ENCODE measurements at regions not wholly inside any gene's neighbourhood (a gene's known extent, or its start where the extent isn't known, plus 50 kb on each side); places are given as distances from the start of the nearest gene placed in this dataset.

GRCh38 chr6:66029391-66029790 is 322.4 kb upstream of the EYS start:
- H3K9ac ChIP-seq = no peak overlapping the region
- H3K36me3 ChIP-seq (ENCODE audit: control insufficient read depth, insufficient read depth, low read length) = no peaks in the 10 kb centered on the region
- H3K9me3 ChIP-seq (ENCODE audit: control insufficient read depth, low read length) = no peaks in the 10 kb centered on the region
- no peak overlapping the region for H3K4me3 ChIP-seq (ENCODE audit: low read depth, low read length)
- H3K79me2 ChIP-seq = no peaks in the 10 kb centered on the region
- H3K27me3 ChIP-seq (ENCODE audit: control insufficient read depth, insufficient read depth, low read length) = no peaks in the 10 kb centered on the region
- H3K4me2 ChIP-seq (ENCODE audit: low read length) = no peak overlapping the region
- H3K4me1 ChIP-seq = no peaks in the 10 kb centered on the region
- no peak for TF ChIP-seq CTCF (IDR thresholded peaks at IDR 0.05)
- no peak overlapping the region for H2AFZ ChIP-seq
- H3K27ac ChIP-seq = no peak overlapping the region

- Histone ChIP-seq H2AFZ (no peak overlapping the region), H3K4me1 (no peaks in the 10 kb centered on the region), H3K79me2 (no peaks in the 10 kb centered on the region), H3K4me2 (ENCODE audit: low read length) (no peak overlapping the region), H3K36me3 (ENCODE audit: control insufficient read depth, insufficient read depth, low read length) (no peaks in the 10 kb centered on the region), H3K27ac (no peak overlapping the region), H3K9me3 (ENCODE audit: control insufficient read depth, low read length) (no peaks in the 10 kb centered on the region), H3K27me3 (ENCODE audit: control insufficient read depth, insufficient read depth, low read length) (no peaks in the 10 kb centered on the region), H3K9ac (no peak overlapping the region), H3K4me3 (ENCODE audit: low read depth, low read length) (no peak overlapping the region)
- no peak for TF ChIP-seq CTCF (IDR thresholded peaks at IDR 0.05)
These were observed 292.3 kb upstream of the EYS start for GRCh38 chr6:65999288-65999791.

GRCh38 chr6:65998544-65998943 is 291.5 kb upstream of the EYS start:
- no peak overlapping the region for H3K9ac ChIP-seq
- no peak overlapping the region for H3K4me3 ChIP-seq (ENCODE audit: low read depth, low read length)
- H3K27me3 ChIP-seq (ENCODE audit: control insufficient read depth, insufficient read depth, low read length) = no peaks in the 10 kb centered on the region
- no peaks in the 10 kb centered on the region for H3K9me3 ChIP-seq (ENCODE audit: control insufficient read depth, low read length)
- TF ChIP-seq CTCF (IDR thresholded peaks at IDR 0.05) = no peak
- H3K79me2 ChIP-seq = no peaks in the 10 kb centered on the region
- no peak overlapping the region for H3K4me2 ChIP-seq (ENCODE audit: low read length)
- H3K4me1 ChIP-seq = no peaks in the 10 kb centered on the region
- no peak overlapping the region for H2AFZ ChIP-seq
- H3K36me3 ChIP-seq (ENCODE audit: control insufficient read depth, insufficient read depth, low read length) = no peaks in the 10 kb centered on the region
- H3K27ac ChIP-seq = no peak overlapping the region

GRCh38 chr6:65997539-65997938 is 290.5 kb upstream of the EYS start:
- Histone ChIP-seq H3K9me3 (ENCODE audit: control insufficient read depth, low read length) (no peaks in the 10 kb centered on the region), H3K27me3 (ENCODE audit: control insufficient read depth, insufficient read depth, low read length) (no peaks in the 10 kb centered on the region), H3K9ac (no peak overlapping the region), H3K4me3 (ENCODE audit: low read depth, low read length) (no peak overlapping the region), H3K4me1 (no peaks in the 10 kb centered on the region), H3K36me3 (ENCODE audit: control insufficient read depth, insufficient read depth, low read length) (no peaks in the 10 kb centered on the region), H3K79me2 (no peaks in the 10 kb centered on the region), H3K27ac (no peak overlapping the region), H2AFZ (no peak overlapping the region), H3K4me2 (ENCODE audit: low read length) (no peak overlapping the region)
- no peak for TF ChIP-seq CTCF (IDR thresholded peaks at IDR 0.05)

GRCh38 chr6:65996096-65996495 is 289.1 kb upstream of the EYS start:
- H3K27me3 ChIP-seq (ENCODE audit: control insufficient read depth, insufficient read depth, low read length) = no peaks in the 10 kb centered on the region
- no peaks in the 10 kb centered on the region for H3K4me1 ChIP-seq
- H3K9ac ChIP-seq = no peak overlapping the region
- no peak for TF ChIP-seq CTCF (IDR thresholded peaks at IDR 0.05)
- no peak overlapping the region for H3K27ac ChIP-seq
- no peak overlapping the region for H3K4me3 ChIP-seq (ENCODE audit: low read depth, low read length)
- H3K9me3 ChIP-seq (ENCODE audit: control insufficient read depth, low read length) = no peaks in the 10 kb centered on the region
- no peak overlapping the region for H3K4me2 ChIP-seq (ENCODE audit: low read length)
- no peak overlapping the region for H2AFZ ChIP-seq
- H3K79me2 ChIP-seq = no peaks in the 10 kb centered on the region
- no peaks in the 10 kb centered on the region for H3K36me3 ChIP-seq (ENCODE audit: control insufficient read depth, insufficient read depth, low read length)
